ENCODE measurements at regions not wholly inside any gene's neighbourhood (a gene's known extent, or its start where the extent isn't known, plus 50 kb on each side); places are given as distances from the start of the nearest gene placed in this dataset.

DNA sequence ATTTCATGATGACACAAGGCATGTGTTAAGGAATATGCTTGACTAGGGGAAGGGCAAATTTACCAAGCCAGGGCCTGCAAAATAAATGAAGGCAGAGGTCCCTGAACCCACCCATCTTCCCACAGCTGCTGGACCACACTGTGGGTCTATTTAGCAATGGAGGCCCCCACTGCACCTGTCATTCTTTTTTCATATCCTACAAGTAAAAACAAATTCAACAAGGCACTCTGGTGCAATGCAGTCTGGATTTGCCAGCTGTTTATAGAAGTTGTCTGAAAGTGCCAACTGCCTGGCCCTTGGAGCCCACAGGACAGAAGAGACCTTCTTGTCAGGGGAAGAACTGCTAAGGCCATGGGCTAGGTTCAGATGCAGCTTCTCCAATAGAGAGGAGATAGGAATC is 112.8 kb upstream of the ATL2 start:
- no peak for TF ChIP-seq POLR2A (IDR thresholded peaks at IDR 0.05)
- no peak for TF ChIP-seq CTCF (IDR thresholded peaks at IDR 0.05)

All from right lobe of liver (tissue), 4 donors.